ENCODE measurements at regions not wholly inside any gene's neighbourhood (a gene's known extent, or its start where the extent isn't known, plus 50 kb on each side); places are given as distances from the start of the nearest gene placed in this dataset.
"Not testable (repeated sequence)": the region's sequence is repeated elsewhere in the genome, so short reads cannot be mapped to it uniquely, and the experiment has no call there.

- Mint-ChIP-seq H3K27ac (no peak overlapping the region), H3K27me3 (ENCODE audit: insufficient read depth, low read depth) (no peaks in the 10 kb centered on the region)
Measured at GRCh38 chr6:73983367-73983766, 287.4 kb downstream of the CD109 start.

GRCh38 chr6:73980096-73980495 is 284.1 kb downstream of the CD109 start:
- Histone ChIP-seq H3K27ac (no peak overlapping the region), H3K4me2 (no peak overlapping the region), H3K79me2 (ENCODE audit: low read depth) (no peaks in the 10 kb centered on the region), H3K27me3 (no peaks in the 10 kb centered on the region), H3K4me3 (no peak overlapping the region), H3K4me1 (no peaks in the 10 kb centered on the region), H3F3A (ENCODE audit: low read depth) (no peaks in the 10 kb centered on the region), H4K20me1 (ENCODE audit: low read depth) (no peaks in the 10 kb centered on the region), H3K9me3 (ENCODE audit: low read depth) (no peaks in the 10 kb centered on the region), H3K9ac (no peak overlapping the region), H3K36me3 (no peaks in the 10 kb centered on the region), H2AFZ (replicated peaks) (no peak overlapping the region)
- Mint-ChIP-seq H3K4me3 (no peak overlapping the region), H3K4me1 (no peaks in the 10 kb centered on the region), H3K36me3 (no peaks in the 10 kb centered on the region), H3K27me3 (ENCODE audit: insufficient read depth, low read depth) (no peaks in the 10 kb centered on the region), H3K9me3 (peaks cover 5% of the 10 kb centered on the region), H3K27ac (no peak overlapping the region)
- TF ChIP-seq EZH2phosphoT487 (IDR thresholded peaks at IDR 0.05) (no peak), EZH2 (IDR thresholded peaks at IDR 0.05) (no peak), CTCF (IDR thresholded peaks at IDR 0.05) (no peak)
- no peak for DNase-seq (ENCODE audit: low spot score)

More at GRCh38 chr6:73983367-73983766, 287.4 kb downstream of the CD109 start:
- DNase-seq (ENCODE audit: low spot score) = no peak
- Histone ChIP-seq H3K27ac (no peak overlapping the region), H3K9me3 (ENCODE audit: low read depth) (no peaks in the 10 kb centered on the region), H3K27me3 (no peaks in the 10 kb centered on the region), H3K79me2 (ENCODE audit: low read depth) (no peaks in the 10 kb centered on the region), H3F3A (ENCODE audit: low read depth) (no peaks in the 10 kb centered on the region), H2AFZ (replicated peaks) (no peak overlapping the region), H3K9ac (no peak overlapping the region), H3K4me1 (no peaks in the 10 kb centered on the region), H4K20me1 (ENCODE audit: low read depth) (no peaks in the 10 kb centered on the region), H3K36me3 (no peaks in the 10 kb centered on the region), H3K4me3 (no peak overlapping the region), H3K4me2 (no peak overlapping the region)
- H3K4me3 Mint-ChIP-seq = no peak overlapping the region
- H3K4me1 Mint-ChIP-seq = no peaks in the 10 kb centered on the region
- no peaks in the 10 kb centered on the region for H3K36me3 Mint-ChIP-seq
- no peak for TF ChIP-seq EZH2 (IDR thresholded peaks at IDR 0.05)
- TF ChIP-seq CTCF (IDR thresholded peaks at IDR 0.05) = no peak
- no peak for TF ChIP-seq EZH2phosphoT487 (IDR thresholded peaks at IDR 0.05)
- H3K9me3 Mint-ChIP-seq = no peaks in the 10 kb centered on the region

GRCh38 chr6:73978330-73978729 is 282.3 kb downstream of the CD109 start:
- Histone ChIP-seq H3K4me1 (no peaks in the 10 kb centered on the region), H3K9me3 (ENCODE audit: low read depth) (no peaks in the 10 kb centered on the region), H3K79me2 (ENCODE audit: low read depth) (no peaks in the 10 kb centered on the region), H3K36me3 (no peaks in the 10 kb centered on the region), H3K4me3 (no peak overlapping the region), H3K27ac (no peak overlapping the region), H3K27me3 (no peaks in the 10 kb centered on the region), H3K9ac (no peak overlapping the region), H3K4me2 (no peak overlapping the region), H4K20me1 (ENCODE audit: low read depth) (no peaks in the 10 kb centered on the region), H3F3A (ENCODE audit: low read depth) (no peaks in the 10 kb centered on the region), H2AFZ (replicated peaks) (no peak overlapping the region)
- H3K27me3 Mint-ChIP-seq (ENCODE audit: insufficient read depth, low read depth) = no peaks in the 10 kb centered on the region
- TF ChIP-seq EZH2phosphoT487 (IDR thresholded peaks at IDR 0.05) (no peak), EZH2 (IDR thresholded peaks at IDR 0.05) (no peak), CTCF (IDR thresholded peaks at IDR 0.05) (no peak)
- H3K4me1 Mint-ChIP-seq = no peaks in the 10 kb centered on the region
- no peaks in the 10 kb centered on the region for H3K36me3 Mint-ChIP-seq
- no peak overlapping the region for H3K27ac Mint-ChIP-seq
- no peak for DNase-seq (ENCODE audit: low spot score)
- no peak overlapping the region for H3K4me3 Mint-ChIP-seq
- H3K9me3 Mint-ChIP-seq = peaks cover 5% of the 10 kb centered on the region

GRCh38 chr6:73972518-73972917 is 276.5 kb downstream of the CD109 start:
- H3K4me3 Mint-ChIP-seq; H3K27me3 Mint-ChIP-seq (ENCODE audit: insufficient read depth, low read depth); H3K79me2 ChIP-seq (ENCODE audit: low read depth); H2AFZ ChIP-seq (replicated peaks); H3K27ac Mint-ChIP-seq; H3F3A ChIP-seq (ENCODE audit: low read depth); H3K27me3 ChIP-seq; H3K4me3 ChIP-seq; H3K9ac ChIP-seq; H4K20me1 ChIP-seq (ENCODE audit: low read depth); H3K4me2 ChIP-seq; H3K36me3 ChIP-seq; H3K4me1 Mint-ChIP-seq; DNase-seq (ENCODE audit: low spot score); H3K36me3 Mint-ChIP-seq; H3K9me3 ChIP-seq (ENCODE audit: low read depth); H3K4me1 ChIP-seq; H3K27ac ChIP-seq; H3K9me3 Mint-ChIP-seq: not testable (repeated sequence)
